Hippocampal formation (tissue), 2 donors: ENCODE measurements at regions not wholly inside any gene's neighbourhood (a gene's known extent, or its start where the extent isn't known, plus 50 kb on each side); places are given as distances from the start of the nearest gene placed in this dataset.

ENCODE experiments used
- DNase-seq, 2 donors: peaks; one replicate each; lab custom pipeline; 2025; lab: John Stamatoyannopoulos, UW

DNA sequence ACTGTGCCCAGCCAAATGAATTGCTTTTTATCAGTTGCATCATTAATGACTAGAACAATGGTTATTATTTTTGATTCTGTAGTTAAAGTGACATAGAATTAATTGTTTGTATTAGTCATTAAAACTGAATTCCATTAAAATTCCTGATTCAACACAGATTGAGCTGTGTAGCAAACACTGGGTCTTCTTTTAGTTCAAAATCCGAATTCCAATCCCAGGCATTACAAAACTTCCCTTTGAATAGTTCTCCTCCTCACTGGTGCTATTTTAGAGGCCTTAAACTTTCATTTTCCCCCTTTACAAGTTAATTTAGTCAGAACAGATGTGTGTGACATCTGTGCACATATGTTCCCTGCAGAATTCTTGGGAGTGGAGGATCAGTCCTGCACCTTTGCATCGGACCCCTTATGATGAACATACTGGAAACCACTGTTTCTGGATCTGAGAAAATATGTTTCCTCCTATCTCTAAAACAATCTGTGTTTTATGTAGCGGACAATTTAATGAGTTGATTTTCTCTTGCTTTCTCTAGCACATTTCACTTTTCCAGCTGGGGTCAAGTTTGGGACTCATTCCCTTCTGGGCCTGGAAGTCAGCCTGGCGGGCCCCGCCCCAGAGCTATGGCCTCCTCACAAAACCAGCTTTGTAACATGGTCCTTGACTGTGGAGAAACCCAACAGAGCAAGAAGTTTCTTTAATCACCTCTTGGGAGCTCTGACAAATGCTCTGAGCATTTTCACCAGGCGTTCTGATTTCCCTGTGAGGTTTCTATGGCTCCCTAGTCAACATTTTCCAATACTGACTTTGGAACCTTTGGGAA is 87.9 kb upstream of the MAMDC2 start:
- no peak for DNase-seq

DNA sequence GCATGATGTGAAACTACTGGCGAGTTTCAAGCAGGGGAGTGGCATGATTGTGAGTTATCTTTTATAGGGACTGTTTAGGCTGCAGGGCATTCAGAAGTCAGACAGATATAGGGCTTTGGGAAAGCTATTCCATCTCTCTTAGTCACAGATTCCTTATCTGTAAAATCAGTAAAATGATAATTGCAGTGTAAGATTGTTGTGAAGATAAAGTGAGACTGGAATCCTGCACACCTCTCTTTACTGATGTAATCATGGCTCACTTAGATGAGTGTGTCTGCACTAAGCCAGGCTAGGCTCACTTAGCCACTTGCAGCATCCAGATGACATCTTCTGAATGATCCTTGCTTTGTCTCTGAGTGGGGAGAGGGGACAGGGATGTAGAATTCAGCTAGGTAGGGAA is 81.8 kb upstream of the MAMDC2 start:
- DNase-seq = no peak

DNA sequence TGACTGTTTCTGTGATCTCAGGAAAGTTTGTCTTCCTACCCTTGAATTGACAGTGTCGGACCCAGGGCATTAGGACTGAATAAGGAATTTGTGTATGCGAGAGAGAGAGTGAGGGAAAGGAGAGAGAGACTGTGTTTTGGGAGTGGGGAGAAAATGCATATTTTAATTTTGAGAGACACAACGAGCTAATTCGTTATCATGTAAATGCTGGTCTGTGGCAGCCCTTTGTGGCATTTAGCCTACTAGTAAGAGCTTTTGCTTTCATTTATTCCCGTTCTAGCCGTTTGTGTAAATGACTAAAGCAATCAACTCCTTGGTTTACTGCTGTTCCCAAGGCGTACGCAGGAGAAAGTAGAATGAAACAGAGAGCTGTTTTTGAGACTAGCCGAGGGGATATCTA is 79.8 kb upstream of the MAMDC2 start:
- DNase-seq = no peak

DNA sequence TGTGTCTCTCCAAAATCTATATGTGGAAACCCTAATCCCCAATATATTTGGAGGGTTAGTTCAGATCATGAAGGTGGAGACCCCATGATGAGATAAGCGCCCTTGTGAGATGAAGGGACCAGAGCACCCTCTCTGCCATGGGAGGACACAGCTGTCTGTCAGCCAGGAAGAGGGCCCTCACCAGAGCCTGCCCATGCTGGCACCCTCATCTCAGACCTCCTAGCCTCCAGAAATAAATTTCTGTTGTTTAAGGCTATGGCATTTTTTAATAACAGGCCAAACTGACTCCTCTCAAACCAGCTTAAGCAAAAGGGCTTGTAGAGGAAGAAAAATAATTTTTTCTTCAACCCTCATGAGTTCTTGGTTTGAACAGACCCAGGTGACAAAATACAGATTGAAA is 79.2 kb upstream of the MAMDC2 start:
- no peak for DNase-seq

DNA sequence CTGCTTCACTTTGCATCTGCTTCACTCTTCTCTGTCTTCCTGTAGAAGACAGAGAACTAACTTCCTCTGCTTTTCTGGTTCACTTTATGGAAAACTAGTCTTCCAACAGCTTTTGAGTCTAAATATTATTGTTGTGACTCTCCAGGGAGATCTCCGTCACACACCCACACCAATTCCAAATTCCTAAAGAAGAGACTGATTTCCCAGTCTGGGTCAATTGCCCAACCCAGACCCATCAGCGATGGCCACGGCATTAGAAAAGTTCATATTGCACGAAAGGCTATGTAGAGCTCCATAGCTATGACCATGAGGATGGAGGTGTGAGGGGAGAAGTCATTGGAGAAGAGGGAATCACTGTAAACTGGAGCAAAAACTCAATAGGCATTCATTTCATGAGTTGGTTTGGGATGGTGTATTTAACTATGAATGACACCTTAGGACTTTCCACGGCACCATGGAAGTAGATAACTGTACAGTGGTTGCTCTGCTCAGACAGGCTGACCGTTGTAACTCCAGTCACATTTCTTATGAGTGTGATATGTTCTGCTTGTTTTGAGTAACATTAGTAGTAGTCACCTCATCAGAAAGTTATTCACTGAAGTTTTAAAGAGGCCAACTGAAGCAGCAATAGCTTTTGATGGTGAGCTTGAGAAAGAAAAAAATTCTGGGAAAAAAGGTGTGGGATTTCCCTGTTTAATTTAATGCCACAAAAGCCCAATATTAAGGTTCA is 78.1 kb upstream of the MAMDC2 start:
- DNase-seq = no peak

DNA sequence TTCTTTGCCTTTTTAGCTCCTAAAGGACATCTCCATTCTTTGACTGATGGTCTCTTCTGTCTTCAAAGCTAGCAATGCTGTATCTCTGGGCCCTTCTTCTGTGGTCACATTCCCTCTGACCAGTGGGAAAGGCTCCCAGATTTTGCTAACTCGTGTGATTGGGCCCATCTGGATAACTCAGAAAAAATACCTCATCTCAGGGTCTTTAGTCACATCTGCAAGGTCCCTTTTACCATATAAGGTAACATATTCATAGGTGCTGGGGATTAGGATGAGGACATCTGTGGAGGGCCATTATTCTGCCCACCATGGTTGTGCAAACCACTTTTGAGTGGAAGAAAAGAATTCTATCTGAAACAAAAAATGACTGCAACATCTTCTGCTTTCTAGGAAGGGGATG is 76.3 kb upstream of the MAMDC2 start:
- DNase-seq = no peak

DNA sequence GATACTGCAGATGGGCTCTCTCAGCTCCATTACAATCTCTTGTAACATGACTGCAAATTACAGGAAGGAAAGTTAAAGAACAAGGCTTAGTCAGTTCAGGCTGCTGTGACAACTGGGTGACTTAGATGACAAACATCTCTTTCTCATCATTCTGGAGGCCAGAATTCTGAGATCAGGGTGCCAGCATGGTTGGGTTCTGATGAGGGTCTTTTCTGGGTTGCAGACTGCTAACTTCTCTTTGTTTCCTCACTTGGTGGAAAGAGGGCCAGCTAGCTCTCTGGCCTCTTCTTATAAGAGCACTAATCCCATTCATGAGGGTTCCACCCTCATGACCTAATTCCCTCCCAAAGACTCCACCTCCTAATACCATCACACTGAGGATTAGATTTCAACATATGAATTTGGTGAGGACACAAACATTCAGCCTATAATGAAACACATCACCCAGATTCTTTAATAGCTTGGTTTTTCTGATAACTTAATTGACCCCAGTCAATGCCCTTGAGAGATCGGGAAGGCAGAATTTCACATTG is 73.6 kb upstream of the MAMDC2 start:
- DNase-seq = no peak

DNA sequence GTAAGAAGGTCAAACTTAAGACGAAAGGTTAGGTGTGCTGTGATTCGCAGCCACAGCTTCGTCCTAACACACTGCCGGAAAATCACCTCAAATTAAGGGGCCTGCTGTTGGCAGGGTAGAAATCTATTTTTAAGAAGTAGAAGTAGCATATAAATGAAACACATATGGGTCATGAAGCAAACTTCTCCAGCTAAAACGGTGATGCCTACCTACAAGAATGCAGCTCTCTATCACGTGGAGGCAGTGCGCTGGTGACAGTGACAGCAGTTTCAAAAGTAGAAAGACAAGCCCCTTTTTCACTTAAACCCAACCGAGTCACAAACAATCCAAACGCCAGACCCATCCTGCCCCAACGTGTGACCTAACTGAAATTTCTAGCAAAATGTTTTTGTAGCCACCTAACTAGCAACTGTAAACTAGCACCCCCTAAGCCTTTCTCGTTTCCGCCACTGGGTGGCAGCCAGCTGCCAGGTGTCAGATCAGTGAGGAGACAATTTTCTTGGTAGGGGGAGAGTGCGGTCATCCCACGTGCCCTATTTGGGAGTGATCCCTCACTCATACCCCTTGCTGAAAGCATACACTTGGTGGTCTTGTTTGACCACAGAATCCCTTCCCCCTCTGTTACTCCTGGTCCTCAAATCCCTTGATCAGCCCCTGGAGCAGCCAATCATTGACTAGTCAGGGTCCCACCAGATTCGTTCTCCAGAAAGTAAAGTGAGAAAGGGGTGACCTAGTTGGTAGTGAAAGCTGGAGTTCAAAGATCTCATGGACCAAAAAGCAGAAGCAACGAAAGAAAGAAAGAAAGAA is 71.8 kb upstream of the MAMDC2 start:
- peak; percentile 31 to 40 for DNase-seq

DNA sequence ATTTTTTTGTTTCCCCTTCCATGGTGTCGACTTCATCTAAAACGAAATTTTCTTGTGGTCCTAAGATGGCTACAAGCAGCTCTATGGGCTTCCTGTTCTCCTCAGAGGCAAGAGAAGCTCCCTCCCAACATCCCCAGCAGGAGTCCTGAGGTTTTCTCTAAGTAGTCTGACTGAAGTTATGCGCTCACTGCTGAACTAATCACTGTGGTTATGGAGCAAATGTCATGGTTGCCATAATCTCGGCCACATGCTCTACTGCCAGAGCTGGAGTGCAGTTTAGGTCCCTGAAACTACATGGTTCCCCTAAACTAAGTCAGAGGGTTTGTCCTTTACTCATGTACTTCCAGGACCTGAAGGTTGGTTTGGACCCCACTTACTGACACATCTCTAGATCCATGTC is 68.0 kb upstream of the MAMDC2 start:
- no peak for DNase-seq

DNA sequence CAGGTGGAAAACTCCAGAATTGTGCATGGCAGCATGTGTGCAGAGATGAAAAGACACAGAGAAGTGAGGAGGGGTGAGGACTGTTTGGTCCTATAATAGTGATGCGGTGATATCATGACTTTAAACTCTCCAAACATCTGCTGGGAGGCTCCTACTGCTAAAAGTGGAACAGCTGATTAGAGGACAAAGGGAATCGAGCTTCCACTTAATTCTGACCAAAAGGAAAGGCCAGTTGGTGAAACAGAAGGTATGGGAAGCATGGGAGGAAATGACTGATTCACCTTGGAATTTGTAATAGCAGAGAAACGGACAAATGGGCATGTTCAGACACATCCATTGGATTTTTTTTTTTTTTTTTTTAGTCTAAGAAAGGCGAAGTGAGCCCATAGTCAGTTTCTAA is 67.5 kb upstream of the MAMDC2 start:
- no peak for DNase-seq

DNA sequence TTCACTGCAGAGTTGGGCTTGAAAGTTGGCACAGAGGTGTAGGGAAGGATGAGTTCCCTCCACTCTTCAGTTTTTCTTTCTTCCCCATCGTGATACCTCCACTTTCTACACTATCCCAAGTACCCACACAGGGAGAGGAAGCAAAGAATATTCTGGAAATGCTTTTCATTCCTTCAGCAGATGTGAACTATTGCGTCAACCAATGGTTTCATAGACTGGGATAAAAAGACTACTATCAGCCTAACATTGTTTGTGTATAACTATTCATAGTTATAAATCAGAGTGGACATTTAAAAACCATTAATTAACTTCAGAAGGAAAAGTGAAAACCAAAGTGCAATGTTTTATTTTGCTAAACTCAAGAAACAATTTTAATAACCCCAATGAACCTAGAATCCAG is 63.6 kb upstream of the MAMDC2 start:
- DNase-seq = no peak

DNA sequence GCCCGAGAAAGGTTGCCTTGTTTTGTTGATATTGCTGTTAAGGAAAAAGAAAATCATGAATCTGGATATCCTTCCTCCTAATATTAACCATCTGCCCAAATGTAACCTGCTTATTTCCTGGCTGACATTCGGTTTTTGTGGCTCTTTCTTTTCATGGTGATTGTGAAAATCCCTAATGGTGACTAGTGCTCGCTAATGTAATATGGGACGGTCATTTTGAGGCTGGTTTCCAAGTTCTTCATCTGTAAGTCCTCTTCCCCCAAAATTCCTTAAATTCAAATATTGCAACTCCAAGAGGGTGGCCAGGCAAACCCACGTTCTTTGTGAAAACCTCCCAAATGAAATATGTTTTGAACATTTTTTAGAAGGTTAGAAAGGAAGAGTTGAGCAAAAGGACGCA is 63.1 kb upstream of the MAMDC2 start:
- no peak for DNase-seq

DNA sequence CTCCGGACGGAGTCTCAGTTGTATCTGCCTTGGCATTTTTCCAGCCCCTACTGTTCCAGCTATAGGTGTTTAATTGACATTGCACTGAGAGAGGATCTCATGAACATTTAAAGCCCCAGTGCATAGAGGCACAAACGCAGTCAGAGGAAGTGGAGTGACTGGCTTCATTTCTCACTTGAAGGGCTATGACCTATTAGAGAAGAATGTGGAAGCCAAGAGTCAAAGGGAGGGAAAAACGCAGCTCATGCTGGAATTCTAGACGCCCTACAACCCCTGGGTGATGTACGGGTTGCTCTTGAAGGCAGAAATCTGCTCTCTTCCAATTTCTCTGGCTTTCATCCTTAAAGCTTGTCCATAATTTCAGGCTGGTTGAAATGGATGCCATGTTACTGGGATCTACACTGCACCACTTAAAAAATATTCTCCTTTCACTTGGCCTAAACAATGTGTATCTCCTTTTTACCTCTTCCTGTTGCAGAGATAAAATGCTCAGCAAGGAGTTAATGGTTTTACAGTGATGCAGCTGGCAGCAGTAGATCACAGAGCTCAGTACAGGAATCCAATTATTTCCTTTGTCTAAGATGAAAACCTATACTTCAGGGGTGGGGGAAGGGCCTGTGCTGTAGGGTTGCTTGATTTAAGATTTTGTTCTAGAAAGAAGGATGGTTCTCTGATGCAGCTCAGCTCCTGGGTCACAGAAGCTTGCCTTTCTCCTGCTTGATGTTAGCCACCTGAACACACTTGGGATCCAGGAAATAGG is 61.8 kb upstream of the MAMDC2 start:
- DNase-seq = no peak

DNA sequence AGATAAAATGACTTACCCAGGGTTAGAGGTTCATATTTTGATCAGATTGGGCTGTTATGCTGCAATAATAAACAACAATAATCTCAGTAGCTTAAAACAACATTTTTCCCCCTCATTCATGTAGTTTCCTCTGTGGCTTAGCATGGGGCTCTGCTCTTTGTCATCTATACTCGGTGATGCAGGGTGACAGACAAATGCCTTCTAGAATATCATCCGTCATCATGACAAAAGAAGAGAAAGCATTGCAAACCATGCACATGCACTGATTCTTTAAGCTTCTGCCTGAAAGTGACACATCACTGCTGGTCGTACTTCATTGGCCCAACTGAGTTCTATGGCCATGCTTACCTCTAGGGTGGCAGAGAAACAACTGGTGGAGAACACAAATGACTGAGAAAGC is 58.8 kb upstream of the MAMDC2 start:
- DNase-seq = no peak

DNA sequence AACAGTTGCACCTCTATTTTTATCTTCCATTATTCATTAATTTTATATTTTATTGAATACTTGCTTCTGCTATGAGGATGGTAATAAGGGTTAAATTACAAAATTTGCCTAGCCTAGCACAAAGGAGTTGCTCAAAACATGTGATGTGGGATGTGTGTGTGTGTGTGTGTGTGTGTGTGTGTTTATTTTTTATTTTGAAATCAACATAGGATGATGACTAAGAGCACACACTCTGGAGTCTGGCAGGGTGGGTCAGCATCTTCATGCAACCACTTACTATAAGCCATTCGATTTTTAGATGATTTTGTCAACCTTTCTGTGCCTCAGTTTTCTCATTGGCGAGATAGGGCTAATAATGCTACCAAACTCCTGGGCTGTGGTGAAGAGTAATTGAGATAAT is 57.7 kb upstream of the MAMDC2 start:
- DNase-seq = no peak

DNA sequence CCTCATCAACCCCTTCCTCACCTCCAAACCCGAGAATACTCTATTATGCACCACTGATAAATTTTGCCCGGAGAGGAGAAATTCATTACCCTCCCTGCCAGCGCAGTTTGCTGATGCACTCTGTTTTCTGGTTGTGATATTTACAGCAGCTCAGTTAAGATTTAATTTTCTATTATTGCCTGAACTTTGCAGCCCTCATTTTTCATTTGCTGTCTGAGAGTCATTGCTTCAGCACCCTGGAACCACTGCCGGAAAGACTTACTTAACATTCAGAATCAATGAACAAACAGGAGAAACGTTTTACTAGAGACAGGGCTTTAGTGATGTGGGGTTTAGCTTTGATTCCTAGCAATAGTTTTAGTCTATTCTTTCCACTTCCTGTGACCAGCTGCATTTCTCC is 56.7 kb upstream of the MAMDC2 start:
- no peak for DNase-seq

DNA sequence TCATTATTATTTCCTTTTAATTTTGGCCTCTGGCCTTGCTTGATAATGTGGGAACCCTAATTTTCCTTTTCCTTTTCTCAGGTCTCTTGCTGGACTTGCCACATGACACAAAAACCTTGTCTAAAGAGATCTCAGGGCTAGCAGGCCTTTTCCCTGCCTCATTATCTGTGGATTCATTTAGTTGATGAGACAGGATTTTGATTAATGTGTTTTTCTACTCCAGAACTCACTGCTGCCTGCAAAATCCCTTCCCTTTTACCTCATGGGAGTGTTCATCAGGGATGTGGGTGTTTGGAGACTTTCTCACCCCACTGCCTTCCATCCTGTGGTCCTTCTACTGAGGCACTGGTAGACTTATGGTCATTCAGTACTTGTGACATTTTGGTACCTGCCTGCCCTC is 56.2 kb upstream of the MAMDC2 start:
- DNase-seq = no peak

DNA sequence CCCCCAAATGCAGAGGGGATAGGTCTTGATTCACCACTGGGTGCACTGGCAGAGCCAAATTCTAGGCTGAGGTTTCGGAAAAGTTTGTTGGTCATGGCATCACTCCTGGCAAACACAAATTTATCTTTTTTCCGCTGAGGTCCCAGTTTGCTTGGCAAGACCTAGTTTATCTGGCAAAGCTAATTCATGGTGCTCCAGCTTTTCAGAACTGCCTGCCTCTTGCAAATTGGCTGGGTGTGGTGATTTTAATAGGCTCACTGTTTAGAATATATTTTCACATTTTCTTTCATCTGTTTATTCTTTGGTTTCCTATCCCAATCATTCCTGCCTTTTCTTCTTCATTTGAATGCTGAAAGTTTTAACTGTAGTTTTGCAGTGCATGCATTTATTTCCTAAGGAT is 50.5 kb upstream of the MAMDC2 start:
- no peak for DNase-seq
